ENCODE measurements at regions not wholly inside any gene's neighbourhood (a gene's known extent, or its start where the extent isn't known, plus 50 kb on each side); places are given as distances from the start of the nearest gene placed in this dataset.

GRCh38 chr19:30712431-30713337 lies 340.5 kb downstream of the ZNF536 start:
- DNase-seq (ENCODE audit: low spot score) = no peak
- Mint-ChIP-seq H3K4me3 (no peak overlapping the region), H3K36me3 (ENCODE audit: low read depth) (no peaks in the 10 kb centered on the region), H3K27me3 (ENCODE audit: insufficient read depth) (no peaks in the 10 kb centered on the region), H3K27ac (no peak overlapping the region), H3K9me3 (no peaks in the 10 kb centered on the region), H3K4me1 (ENCODE audit: low read depth) (no peaks in the 10 kb centered on the region)
- intact Hi-C loops (cut with micrococcal nuclease) = no loop called here

GRCh38 chr19:30711826-30712225 lies 339.6 kb downstream of the ZNF536 start:
- no peaks in the 10 kb centered on the region for H3K4me1 Mint-ChIP-seq (ENCODE audit: low read depth)
- H3K27me3 Mint-ChIP-seq (ENCODE audit: insufficient read depth) = no peaks in the 10 kb centered on the region
- no peak for DNase-seq (ENCODE audit: low spot score)
- intact Hi-C loops (cut with micrococcal nuclease) = no loop called here
- no peak overlapping the region for H3K4me3 Mint-ChIP-seq
- H3K27ac Mint-ChIP-seq = no peak overlapping the region
- H3K9me3 Mint-ChIP-seq = no peaks in the 10 kb centered on the region
- H3K36me3 Mint-ChIP-seq (ENCODE audit: low read depth) = no peaks in the 10 kb centered on the region

GRCh38 chr19:30711296-30711695 lies 339.1 kb downstream of the ZNF536 start:
- H3K9me3 Mint-ChIP-seq = no peaks in the 10 kb centered on the region
- no peak overlapping the region for H3K4me3 Mint-ChIP-seq
- H3K27ac Mint-ChIP-seq = no peak overlapping the region
- DNase-seq (ENCODE audit: low spot score) = no peak
- H3K36me3 Mint-ChIP-seq (ENCODE audit: low read depth) = no peaks in the 10 kb centered on the region
- intact Hi-C loops (cut with micrococcal nuclease) = no loop called here
- no peaks in the 10 kb centered on the region for H3K4me1 Mint-ChIP-seq (ENCODE audit: low read depth)
- H3K27me3 Mint-ChIP-seq (ENCODE audit: insufficient read depth) = no peaks in the 10 kb centered on the region

GRCh38 chr19:30710721-30711120 lies 338.5 kb downstream of the ZNF536 start:
- intact Hi-C loops (cut with micrococcal nuclease) = no loop called here
- Mint-ChIP-seq H3K4me1 (ENCODE audit: low read depth) (no peaks in the 10 kb centered on the region), H3K36me3 (ENCODE audit: low read depth) (no peaks in the 10 kb centered on the region), H3K27me3 (ENCODE audit: insufficient read depth) (no peaks in the 10 kb centered on the region), H3K9me3 (no peaks in the 10 kb centered on the region), H3K4me3 (no peak overlapping the region), H3K27ac (no peak overlapping the region)
- no peak for DNase-seq (ENCODE audit: low spot score)

GRCh38 chr19:30708416-30709178 lies 336.4 kb downstream of the ZNF536 start:
- DNase-seq (ENCODE audit: low spot score) = no peak

GRCh38 chr19:30704771-30705330 lies 332.7 kb downstream of the ZNF536 start:
- no peaks in the 10 kb centered on the region for H3K9me3 Mint-ChIP-seq
- no peak for DNase-seq (ENCODE audit: low spot score)
- H3K36me3 Mint-ChIP-seq (ENCODE audit: low read depth) = no peaks in the 10 kb centered on the region
- H3K27ac Mint-ChIP-seq = no peak overlapping the region
- no peak overlapping the region for H3K4me3 Mint-ChIP-seq
- H3K27me3 Mint-ChIP-seq (ENCODE audit: insufficient read depth) = peaks cover 2% of the 10 kb centered on the region
- intact Hi-C loops (cut with micrococcal nuclease) = no loop called here
- H3K4me1 Mint-ChIP-seq (ENCODE audit: low read depth) = no peaks in the 10 kb centered on the region

More at GRCh38 chr19:30708416-30709178, 336.4 kb downstream of the ZNF536 start:
- Mint-ChIP-seq H3K4me1 (ENCODE audit: low read depth) (no peaks in the 10 kb centered on the region), H3K36me3 (ENCODE audit: low read depth) (no peaks in the 10 kb centered on the region), H3K4me3 (no peak overlapping the region), H3K27ac (no peak overlapping the region), H3K27me3 (ENCODE audit: insufficient read depth) (no peaks in the 10 kb centered on the region), H3K9me3 (no peaks in the 10 kb centered on the region)
- intact Hi-C loops (cut with micrococcal nuclease) = no loop called here

- no peak overlapping the region for H3K4me3 Mint-ChIP-seq
- intact Hi-C loops (cut with micrococcal nuclease) = no loop called here
- no peaks in the 10 kb centered on the region for H3K9me3 Mint-ChIP-seq
- peaks cover 2% of the 10 kb centered on the region for H3K27me3 Mint-ChIP-seq (ENCODE audit: insufficient read depth)
- no peaks in the 10 kb centered on the region for H3K36me3 Mint-ChIP-seq (ENCODE audit: low read depth)
- H3K27ac Mint-ChIP-seq = no peak overlapping the region
- no peaks in the 10 kb centered on the region for H3K4me1 Mint-ChIP-seq (ENCODE audit: low read depth)
- DNase-seq (ENCODE audit: low spot score) = no peak
Observed at GRCh38 chr19:30703645-30704044, 331.5 kb downstream of the ZNF536 start.

- Mint-ChIP-seq H3K4me3 (no peak overlapping the region), H3K36me3 (ENCODE audit: low read depth) (no peaks in the 10 kb centered on the region), H3K27ac (no peak overlapping the region), H3K27me3 (ENCODE audit: insufficient read depth) (peaks cover 2% of the 10 kb centered on the region), H3K9me3 (no peaks in the 10 kb centered on the region), H3K4me1 (ENCODE audit: low read depth) (no peaks in the 10 kb centered on the region)
- intact Hi-C loops (cut with micrococcal nuclease) = no loop called here
- no peak for DNase-seq (ENCODE audit: low spot score)
Observed at GRCh38 chr19:30701178-30701577, 329.0 kb downstream of the ZNF536 start.

GRCh38 chr19:30699871-30700280 lies 327.7 kb downstream of the ZNF536 start:
- Mint-ChIP-seq H3K9me3 (no peaks in the 10 kb centered on the region), H3K4me1 (ENCODE audit: low read depth) (no peaks in the 10 kb centered on the region), H3K4me3 (no peak overlapping the region), H3K27ac (no peak overlapping the region), H3K36me3 (ENCODE audit: low read depth) (no peaks in the 10 kb centered on the region), H3K27me3 (ENCODE audit: insufficient read depth) (peaks cover 2% of the 10 kb centered on the region)
- intact Hi-C loops (cut with micrococcal nuclease) = no loop called here
- no peak for DNase-seq (ENCODE audit: low spot score)

- intact Hi-C loops (cut with micrococcal nuclease) = no loop called here
- no peaks in the 10 kb centered on the region for H3K9me3 Mint-ChIP-seq
- H3K4me3 Mint-ChIP-seq = no peak overlapping the region
- H3K27ac Mint-ChIP-seq = no peak overlapping the region
- no peaks in the 10 kb centered on the region for H3K36me3 Mint-ChIP-seq (ENCODE audit: low read depth)
- DNase-seq (ENCODE audit: low spot score) = no peak
- H3K4me1 Mint-ChIP-seq (ENCODE audit: low read depth) = peaks cover 18% of the 10 kb centered on the region
- peaks cover 9% of the 10 kb centered on the region for H3K27me3 Mint-ChIP-seq (ENCODE audit: insufficient read depth)
Observed at GRCh38 chr19:30696514-30696913, 324.3 kb downstream of the ZNF536 start.

GRCh38 chr19:30695171-30695875 lies 323.1 kb downstream of the ZNF536 start:
- H3K27ac Mint-ChIP-seq = no peak overlapping the region
- intact Hi-C loops (cut with micrococcal nuclease) = no loop called here
- H3K36me3 Mint-ChIP-seq (ENCODE audit: low read depth) = no peaks in the 10 kb centered on the region
- no peaks in the 10 kb centered on the region for H3K9me3 Mint-ChIP-seq
- peaks cover 18% of the 10 kb centered on the region for H3K4me1 Mint-ChIP-seq (ENCODE audit: low read depth)
- H3K4me3 Mint-ChIP-seq = no peak overlapping the region
- peaks cover 13% of the 10 kb centered on the region for H3K27me3 Mint-ChIP-seq (ENCODE audit: insufficient read depth)
- no peak for DNase-seq (ENCODE audit: low spot score)

- intact Hi-C loops (cut with micrococcal nuclease) = no loop called here
- Mint-ChIP-seq H3K27me3 (ENCODE audit: insufficient read depth) (peaks cover 20% of the 10 kb centered on the region), H3K4me3 (no peak overlapping the region), H3K9me3 (no peaks in the 10 kb centered on the region), H3K36me3 (ENCODE audit: low read depth) (no peaks in the 10 kb centered on the region), H3K4me1 (ENCODE audit: low read depth) (peaks cover 18% of the 10 kb centered on the region), H3K27ac (no peak overlapping the region)
- no peak for DNase-seq (ENCODE audit: low spot score)
Observed at GRCh38 chr19:30694156-30694755, 322.1 kb downstream of the ZNF536 start.

Data from activated T-helper 1 cell treated with anti-CD3 and anti-CD28 coated beads, Interleukin-12 subunit alpha, Interleukin-12 subunit beta, Interleukin-2, Interleukin-4 antibody, amounts not matched to agents 30 ng/mL and 10 ng/mL and 1 ng/mL, durations not matched to agents 14 hours and 24 hours and 36 hours (primary cell).